HCT116 (cell line): ENCODE measurements at regions not wholly inside any gene's neighbourhood (a gene's known extent, or its start where the extent isn't known, plus 50 kb on each side); places are given as distances from the start of the nearest gene placed in this dataset.

ENCODE experiments used
- ATAC-seq: fragments of 200-7000 bp; cut with Tn5 transposase; 2 replicates; pipeline ENCODE4 v1.9.1; 2020; ENCODE audit warnings: mild to moderate bottlenecking, moderate library complexity
- BruUV-seq: library from RNA; stranded (reverse); fragments of 400-500 nt; replicated peaks from 2 replicates; lab custom pipeline; 2021; lab: Mats Ljungman, UMichigan
- CTCF ChIA-PET: fragments of 300-600 bp; sonication (Branson Sonifier 250); formaldehyde crosslinking; loops from one replicate; lab custom pipeline; 2021; ENCODE audit warnings: antibody characterized with exemption; lab: Charles Lee
- POLR2A ChIA-PET: fragments of 300-600, 350-600 bp; sonication (Branson Sonifier 250); formaldehyde crosslinking; loops from one replicate; lab custom pipeline; 2021; ENCODE audit warnings: antibody characterized with exemption; lab: Charles Lee
- RAD21 ChIA-PET, 2 experiments: fragments of 300-600 bp; sonication (Branson Sonifier 250); formaldehyde crosslinking; loops; one replicate each; lab custom pipeline; 2023; ENCODE audit warnings: low total read pairs in 2 of 2; ENCODE audit not compliant: uncharacterized antibody in 2 of 2, unreplicated experiment in 2 of 2, low non-redundant PET in 1 of 2; lab: Charles Lee
- DNase-seq: peaks from one replicate; pipeline ENCODE4 v3.0.0-alpha.2; 2010; ENCODE audit warnings: low read depth, low spot score
- H2AFZ ChIP-seq: fragments of 200-600 bp; shearing (Covaris generic), sonication (generic); 2 replicates; pipeline ENCODE4 v1.6.1; 2017; ENCODE audit warnings: low read depth, mixed run types, mixed read lengths, antibody characterized with exemption, low read length; ENCODE audit not compliant: poor library complexity, severe bottlenecking
- H3K27ac ChIP-seq: 2 replicates; pipeline ENCODE4 v1.5.1; 2012; ENCODE audit warnings: low read depth, low read length
- H3K27me3 ChIP-seq: fragments of 200-600 bp; sonication (generic); 2 replicates; pipeline ENCODE4 v1.6.1; 2016; ENCODE audit warnings: mixed run types, low read length, mixed read lengths; ENCODE audit not compliant: insufficient read depth
- H3K36me3 ChIP-seq, 2 experiments: fragments of 200-500 bp in 1 of 2; fragments of 200-600 bp in 1 of 2; sonication (Bioruptor generic) in 1 of 2; sonication (generic) in 1 of 2; 2 replicates each; pipeline versions ENCODE4 v1.5.1 to v1.6.1; 2014 to 2016; ENCODE audit warnings: low read length in 2 of 2, inconsistent platforms in 1 of 2, mixed read lengths in 1 of 2, mixed run types in 1 of 2; ENCODE audit not compliant: insufficient read depth in 2 of 2, control insufficient read depth in 1 of 2
- H3K4me1 ChIP-seq, 2 experiments: fragments of 200-600 bp in 1 of 2; sonication (generic) in 1 of 2; 2 replicates each; pipeline versions ENCODE4 v1.5.1 to v1.6.1; 2012 to 2017; ENCODE audit warnings: low read length in 2 of 2, inconsistent platforms in 1 of 2, mild to moderate bottlenecking in 1 of 2, mixed read lengths in 1 of 2, mixed run types in 1 of 2, moderate library complexity in 1 of 2; ENCODE audit not compliant: insufficient read depth in 2 of 2, control insufficient read depth in 1 of 2
- H3K4me2 ChIP-seq: fragments of 200-600 bp; sonication (generic); 2 replicates; pipeline ENCODE4 v1.6.1; 2017; ENCODE audit warnings: mixed run types, low read length, mixed read lengths
- H3K4me3 ChIP-seq, 2 experiments: fragments of 200-600 bp in 1 of 2; sonication (generic) in 1 of 2; replicated peaks in 1 of 2; 2 replicates each; pipeline ENCODE4 v1.5.1; 2011 to 2016; ENCODE audit warnings: low read length in 2 of 2, control low read depth in 1 of 2, low read depth in 1 of 2, mild to moderate bottlenecking in 1 of 2, mixed read lengths in 1 of 2, mixed run types in 1 of 2
- H3K79me2 ChIP-seq: fragments of 200-600 bp; sonication (generic); 2 replicates; pipeline ENCODE4 v1.6.1; 2017; ENCODE audit warnings: mild to moderate bottlenecking, mixed run types, low read length, moderate library complexity, mixed read lengths; ENCODE audit not compliant: insufficient read depth
- H3K9ac ChIP-seq: fragments of 200-600 bp; sonication (generic); 2 replicates; pipeline ENCODE4 v1.6.1; 2016; ENCODE audit warnings: low read length, mixed read lengths
- H3K9me2 ChIP-seq: fragments of 200-600 bp; sonication (generic), shearing (Covaris generic); 2 replicates; pipeline ENCODE4 v1.6.1; 2017; ENCODE audit warnings: mixed run types, mild to moderate bottlenecking, moderate library complexity; ENCODE audit not compliant: insufficient read depth
- H3K9me3 ChIP-seq, 2 experiments: fragments of 200-500 bp in 1 of 2; fragments of 200-600 bp in 1 of 2; sonication (Bioruptor generic) in 1 of 2; sonication (generic) in 1 of 2; 2 replicates each; pipeline ENCODE4 v1.6.1; 2014 to 2017; ENCODE audit warnings: low read length in 2 of 2, mixed read lengths in 2 of 2, inconsistent platforms in 1 of 2, low read depth in 1 of 2, mild to moderate bottlenecking in 1 of 2, mixed run types in 1 of 2, moderate library complexity in 1 of 2; ENCODE audit not compliant: control insufficient read depth in 1 of 2, insufficient read depth in 1 of 2
- H4K20me1 ChIP-seq: fragments of 200-600 bp; sonication (generic), shearing (Covaris generic); 2 replicates; pipeline ENCODE4 v1.6.1; 2017; ENCODE audit warnings: mixed run types, mild to moderate bottlenecking, moderate library complexity; ENCODE audit not compliant: insufficient read depth
- CEBPB ChIP-seq: IDR thresholded peaks from 2 replicates; pipeline ENCODE4 v1.6.1; 2012; ENCODE audit warnings: low read depth
- CTCF ChIP-seq, 3 experiments: fragments of 200-600 bp in 1 of 3; sonication (generic) in 1 of 3; IDR thresholded peaks in 2 of 3; conservative IDR thresholded peaks in 1 of 3; 2 replicates each; pipeline ENCODE4 v1.5.1; 2012 to 2017; ENCODE audit warnings: low read depth in 2 of 3, low read length in 2 of 3, antibody characterized with exemption in 1 of 3, borderline replicate concordance in 1 of 3, control low read depth in 1 of 3, mild to moderate bottlenecking in 1 of 3, mixed read lengths in 1 of 3, mixed run types in 1 of 3, moderate library complexity in 1 of 3; ENCODE audit not compliant: insufficient read depth in 1 of 3
- EGR1 ChIP-seq: IDR thresholded peaks from 2 replicates; pipeline ENCODE4 v1.6.1; 2012; ENCODE audit warnings: low read depth
- ELF1 ChIP-seq: IDR thresholded peaks from 2 replicates; pipeline ENCODE4 v1.6.1; 2012; ENCODE audit warnings: low read depth, borderline replicate concordance
- JUND ChIP-seq: IDR thresholded peaks from 2 replicates; pipeline ENCODE4 v1.6.1; 2012
- RAD21 ChIP-seq: IDR thresholded peaks from 2 replicates; pipeline ENCODE4 v1.6.1; 2012; ENCODE audit warnings: low read depth, mild to moderate bottlenecking
- REST ChIP-seq: IDR thresholded peaks from 2 replicates; pipeline ENCODE4 v1.6.1; 2012; ENCODE audit warnings: low read depth
- ZFX ChIP-seq: fragments of 450-650 bp; IDR thresholded peaks from 2 replicates; pipeline ENCODE4 v1.6.1; 2017
- ZNF274 ChIP-seq: fragments of 200-500 bp; sonication (Bioruptor generic); IDR thresholded peaks from 2 replicates; pipeline ENCODE4 v1.6.1; 2014; ENCODE audit warnings: mild to moderate bottlenecking, low read depth, low read length, inconsistent platforms
- intact Hi-C: fragments of 100-400 bp; cut with micrococcal nuclease; formaldehyde crosslinking; loops from 2 replicates; pipeline ENCODE4 v1.10.0; 2022

GRCh38 chr3:102736975-102737304, 302.1 kb downstream of the ZPLD1 start:
- ChIA-PET RAD21 (no interaction called here), POLR2A (no interaction called here), CTCF (no interaction called here)
- no TSS peak for BruUV-seq
- Histone ChIP-seq H3K4me3 (no peak overlapping the region), H3K27ac (no peak overlapping the region), H4K20me1 (no peaks in the 10 kb centered on the region), H2AFZ (no peak overlapping the region), H3K36me3 (no peaks in the 10 kb centered on the region), H3K4me1 (no peaks in the 10 kb centered on the region), H3K9me3 (no peaks in the 10 kb centered on the region), H3K27me3 (no peaks in the 10 kb centered on the region), H3K79me2 (no peaks in the 10 kb centered on the region), H3K4me2 (no peak overlapping the region), H3K9me2 (no peaks in the 10 kb centered on the region), H3K9ac (no peak overlapping the region)
- intact Hi-C loops: no loop called here
- TF ChIP-seq EGR1 (no peak), ZFX (no peak), JUND (no peak), CTCF (IDR thresholded peaks at IDR 0.05 in 2 of 3, conservative IDR thresholded peaks at IDR 0.05 in 1 of 3; ENCODE audit: borderline replicate concordance in 1 of 3, insufficient read depth in 1 of 3, low read depth in 2 of 3, low read length in 2 of 3) (no peak), ELF1 (no peak)
- no peak for ATAC-seq
- DNase-seq: no peak

- no peaks in the 10 kb centered on the region for H3K36me3 ChIP-seq
- H4K20me1 ChIP-seq: no peaks in the 10 kb centered on the region
- POLR2A ChIA-PET: no interaction called here
- H3K4me1 ChIP-seq: no peaks in the 10 kb centered on the region
- H3K27me3 ChIP-seq: no peaks in the 10 kb centered on the region
- no peaks in the 10 kb centered on the region for H3K79me2 ChIP-seq
- H3K4me3 ChIP-seq: no peak overlapping the region
- no peak for TF ChIP-seq RAD21
- TF ChIP-seq JUND: no peak
- no peak for TF ChIP-seq REST
- no peak for TF ChIP-seq CEBPB
- TF ChIP-seq ZNF274: no peak
- no peak overlapping the region for H2AFZ ChIP-seq
- CTCF ChIA-PET: no interaction called here
- DNase-seq: no peak
- H3K4me2 ChIP-seq: no peak overlapping the region
- H3K9me2 ChIP-seq: no peaks in the 10 kb centered on the region
- H3K9me3 ChIP-seq: no peaks in the 10 kb centered on the region
- no peak overlapping the region for H3K9ac ChIP-seq
- ATAC-seq: no peak
- BruUV-seq: no TSS peak
- RAD21 ChIA-PET: no interaction called here
- no peak overlapping the region for H3K27ac ChIP-seq
- intact Hi-C loops: no loop called here
Measured at GRCh38 chr3:102737353-102737752, 302.5 kb downstream of the ZPLD1 start.
